Mammary epithelial cell (primary cell): ENCODE measurements at regions not wholly inside any gene's neighbourhood (a gene's known extent, or its start where the extent isn't known, plus 50 kb on each side); places are given as distances from the start of the nearest gene placed in this dataset.

Source experiments
- EZH2 ChIP-seq: IDR thresholded peaks from 2 replicates; pipeline ENCODE4 v1.6.1; 2012; ENCODE audit warnings: low read length, inconsistent platforms, borderline replicate concordance
- TF ChIP-seq, protein P1 (sequence below), 2 donors: IDR thresholded peaks in 1 of 2; conservative IDR thresholded peaks in 1 of 2; 2 replicates each; pipeline ENCODE4 v1.5.1; 2011 to 2012; ENCODE audit warnings: inconsistent platforms in 2 of 2, low read length in 2 of 2, mild to moderate bottlenecking in 2 of 2, control low read depth in 1 of 2, low read depth in 1 of 2; ENCODE audit not compliant: insufficient read depth in 1 of 2; ENCODE audit errors: extremely low read depth in 1 of 2

GRCh38 chr2:122506620-122507019 lies 751.2 kb downstream of the TSN start:
- TF ChIP-seq, protein P1, sequence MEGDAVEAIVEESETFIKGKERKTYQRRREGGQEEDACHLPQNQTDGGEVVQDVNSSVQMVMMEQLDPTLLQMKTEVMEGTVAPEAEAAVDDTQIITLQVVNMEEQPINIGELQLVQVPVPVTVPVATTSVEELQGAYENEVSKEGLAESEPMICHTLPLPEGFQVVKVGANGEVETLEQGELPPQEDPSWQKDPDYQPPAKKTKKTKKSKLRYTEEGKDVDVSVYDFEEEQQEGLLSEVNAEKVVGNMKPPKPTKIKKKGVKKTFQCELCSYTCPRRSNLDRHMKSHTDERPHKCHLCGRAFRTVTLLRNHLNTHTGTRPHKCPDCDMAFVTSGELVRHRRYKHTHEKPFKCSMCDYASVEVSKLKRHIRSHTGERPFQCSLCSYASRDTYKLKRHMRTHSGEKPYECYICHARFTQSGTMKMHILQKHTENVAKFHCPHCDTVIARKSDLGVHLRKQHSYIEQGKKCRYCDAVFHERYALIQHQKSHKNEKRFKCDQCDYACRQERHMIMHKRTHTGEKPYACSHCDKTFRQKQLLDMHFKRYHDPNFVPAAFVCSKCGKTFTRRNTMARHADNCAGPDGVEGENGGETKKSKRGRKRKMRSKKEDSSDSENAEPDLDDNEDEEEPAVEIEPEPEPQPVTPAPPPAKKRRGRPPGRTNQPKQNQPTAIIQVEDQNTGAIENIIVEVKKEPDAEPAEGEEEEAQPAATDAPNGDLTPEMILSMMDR (conservative IDR thresholded peaks at IDR 0.05 in 1 of 2, IDR thresholded peaks at IDR 0.05 in 1 of 2; ENCODE audit: extremely low read depth in 1 of 2, insufficient read depth in 1 of 2, low read depth in 1 of 2, low read length in 2 of 2): no peak
- TF ChIP-seq EZH2: no peak
